OCI-LY7 (cell line): ENCODE measurements at regions not wholly inside any gene's neighbourhood (a gene's known extent, or its start where the extent isn't known, plus 50 kb on each side); places are given as distances from the start of the nearest gene placed in this dataset.

Experiments
- BruUV-seq: library from RNA; stranded (reverse); fragments of 400-500 nt; replicated peaks from 2 replicates; lab custom pipeline; 2021; lab: Mats Ljungman, UMichigan
- CTCF ChIA-PET: fragments of 300-600 bp; sonication (Branson Sonifier 250); formaldehyde crosslinking; loops from one replicate; lab custom pipeline; 2022; ENCODE audit warnings: antibody characterized with exemption; ENCODE audit not compliant: unreplicated experiment; lab: Charles Lee
- POLR2A ChIA-PET: fragments of 300-600 bp; sonication (Branson Sonifier 250); formaldehyde crosslinking; loops from one replicate; lab custom pipeline; 2022; ENCODE audit warnings: antibody characterized with exemption; lab: Charles Lee
- DNase-seq: peaks from one replicate; pipeline ENCODE4 v3.0.0-alpha.2; 2015; ENCODE audit warnings: low spot score
- H2AFZ ChIP-seq: fragments of 200-600 bp; sonication (generic), shearing (Covaris generic); 2 replicates; pipeline ENCODE4 v1.6.1; 2014; ENCODE audit warnings: mild to moderate bottlenecking, antibody characterized with exemption, low read length, moderate library complexity
- H3K27ac ChIP-seq: fragments of 200-600 bp; sonication (generic); 2 replicates; pipeline ENCODE4 v1.5.1; 2014; ENCODE audit warnings: mixed run types, low read depth, mild to moderate bottlenecking, moderate library complexity, low read length, inconsistent platforms; ENCODE audit not compliant: poor library complexity, severe bottlenecking
- H3K36me3 ChIP-seq: fragments of 200-600 bp; sonication (generic); 2 replicates; pipeline ENCODE4 v1.6.1; 2014; ENCODE audit warnings: mild to moderate bottlenecking, antibody characterized with exemption, low read length, moderate library complexity, mixed read lengths; ENCODE audit not compliant: insufficient read depth
- H3K4me1 ChIP-seq: fragments of 200-600 bp; sonication (generic); 2 replicates; pipeline ENCODE4 v1.5.1; 2014; ENCODE audit warnings: mild to moderate bottlenecking, low read length; ENCODE audit not compliant: insufficient read depth, poor library complexity, severe bottlenecking
- H3K4me2 ChIP-seq: fragments of 200-600 bp; sonication (generic); 2 replicates; pipeline ENCODE4 v1.6.1; 2014; ENCODE audit warnings: mild to moderate bottlenecking, low read length
- H3K4me3 ChIP-seq: fragments of 200-600 bp; sonication (generic); 2 replicates; pipeline ENCODE4 v1.5.1; 2014; ENCODE audit warnings: mild to moderate bottlenecking, low read depth, low read length; ENCODE audit not compliant: poor library complexity, severe bottlenecking
- H3K79me2 ChIP-seq: fragments of 200-600 bp; sonication (generic); 2 replicates; pipeline ENCODE4 v1.6.1; 2016; ENCODE audit warnings: low read depth, mild to moderate bottlenecking, low read length, moderate library complexity, mixed read lengths; ENCODE audit not compliant: insufficient read depth
- H3K9me2 ChIP-seq: fragments of 200-600 bp; sonication (generic); 2 replicates; pipeline ENCODE4 v1.6.1; 2016; ENCODE audit warnings: mild to moderate bottlenecking, low read length, mixed read lengths; ENCODE audit not compliant: insufficient read depth
- H3K9me3 ChIP-seq: fragments of 200-600 bp; sonication (generic); 2 replicates; pipeline ENCODE4 v1.6.1; 2014; ENCODE audit warnings: mild to moderate bottlenecking, mixed run types, low read length, mixed read lengths
- H4K20me1 ChIP-seq: fragments of 200-600 bp; sonication (generic); 2 replicates; pipeline ENCODE4 v1.6.1; 2014; ENCODE audit warnings: mild to moderate bottlenecking, antibody characterized with exemption, low read length, moderate library complexity, mixed read lengths; ENCODE audit not compliant: insufficient read depth
- CTCF ChIP-seq: fragments of 200-600 bp; sonication (generic); conservative IDR thresholded peaks from 2 replicates; pipeline ENCODE4 v1.5.1; 2014; ENCODE audit warnings: mild to moderate bottlenecking, antibody characterized with exemption, low read length, moderate library complexity, mixed read lengths
- EZH2phosphoT487 ChIP-seq: fragments of 200-600 bp; sonication (generic); IDR thresholded peaks from 2 replicates; pipeline ENCODE4 v1.6.1; 2018; ENCODE audit warnings: low read depth, borderline replicate concordance, mild to moderate bottlenecking, mixed run types, antibody characterized with exemption, low read length, moderate library complexity, mixed read lengths
- intact Hi-C: fragments of 100-400 bp; cut with micrococcal nuclease; formaldehyde crosslinking; loops from one replicate; pipeline ENCODE4 v1.10.0; 2022; ENCODE audit not compliant: unreplicated experiment

GRCh38 chr3:107045791-107046190 lies 331.4 kb upstream of the CCDC54 start:
- no TSS peak for BruUV-seq
- no peak overlapping the region for H3K27ac ChIP-seq
- no peaks in the 10 kb centered on the region for H3K9me3 ChIP-seq
- H2AFZ ChIP-seq: no peak overlapping the region
- intact Hi-C loops: no loop called here
- no peaks in the 10 kb centered on the region for H3K79me2 ChIP-seq
- no peaks in the 10 kb centered on the region for H3K36me3 ChIP-seq
- no peak overlapping the region for H3K4me3 ChIP-seq
- H3K9me2 ChIP-seq: no peaks in the 10 kb centered on the region
- no peaks in the 10 kb centered on the region for H3K4me1 ChIP-seq
- H4K20me1 ChIP-seq: no peaks in the 10 kb centered on the region
- DNase-seq: no peak
- ChIA-PET CTCF (no interaction called here), POLR2A (interaction anchor here (0.6 to 0.8 kb wide), 2 partner anchors 9 to 1051 kb away, joined by 3 to 4 read pairs; no protein-coding TSS in a partner anchor)
- H3K4me2 ChIP-seq: no peak overlapping the region
- TF ChIP-seq EZH2phosphoT487 (no peak), CTCF (no peak)

- H3K9me2 ChIP-seq: no peaks in the 10 kb centered on the region
- ChIA-PET CTCF (no interaction called here), POLR2A (no interaction called here)
- no peaks in the 10 kb centered on the region for H3K79me2 ChIP-seq
- TF ChIP-seq EZH2phosphoT487 (no peak), CTCF (no peak)
- H4K20me1 ChIP-seq: no peaks in the 10 kb centered on the region
- BruUV-seq: no TSS peak
- H3K27ac ChIP-seq: no peak overlapping the region
- H3K4me3 ChIP-seq: no peak overlapping the region
- no peak overlapping the region for H3K4me2 ChIP-seq
- intact Hi-C loops: no loop called here
- no peak overlapping the region for H2AFZ ChIP-seq
- DNase-seq: no peak
- no peaks in the 10 kb centered on the region for H3K4me1 ChIP-seq
- no peaks in the 10 kb centered on the region for H3K9me3 ChIP-seq
- H3K36me3 ChIP-seq: no peaks in the 10 kb centered on the region
Measured at GRCh38 chr3:107055181-107055942, 321.9 kb upstream of the CCDC54 start.

- no peak overlapping the region for H3K27ac ChIP-seq
- no peaks in the 10 kb centered on the region for H3K36me3 ChIP-seq
- ChIA-PET POLR2A (interaction anchor here (0.8 to 1.0 kb wide), 2 partner anchors 11 to 14 kb away, joined by 3 read pairs; no protein-coding TSS in a partner anchor), CTCF (no interaction called here)
- H3K4me1 ChIP-seq: no peaks in the 10 kb centered on the region
- no peaks in the 10 kb centered on the region for H3K9me2 ChIP-seq
- H3K79me2 ChIP-seq: no peaks in the 10 kb centered on the region
- BruUV-seq: no TSS peak
- H2AFZ ChIP-seq: no peak overlapping the region
- no peak for TF ChIP-seq CTCF
- TF ChIP-seq EZH2phosphoT487: no peak
- no peak overlapping the region for H3K4me2 ChIP-seq
- no peaks in the 10 kb centered on the region for H3K9me3 ChIP-seq
- DNase-seq: no peak
- H4K20me1 ChIP-seq: no peaks in the 10 kb centered on the region
- intact Hi-C loops: loop anchor here (10.0 kb wide), 1 partner anchor 437 kb away; no protein-coding TSS in a partner anchor
- no peak overlapping the region for H3K4me3 ChIP-seq
Measured at GRCh38 chr3:107061466-107061865, 315.8 kb upstream of the CCDC54 start.
